ENCODE measurements at regions not wholly inside any gene's neighbourhood (a gene's known extent, or its start where the extent isn't known, plus 50 kb on each side); places are given as distances from the start of the nearest gene placed in this dataset.

DNA sequence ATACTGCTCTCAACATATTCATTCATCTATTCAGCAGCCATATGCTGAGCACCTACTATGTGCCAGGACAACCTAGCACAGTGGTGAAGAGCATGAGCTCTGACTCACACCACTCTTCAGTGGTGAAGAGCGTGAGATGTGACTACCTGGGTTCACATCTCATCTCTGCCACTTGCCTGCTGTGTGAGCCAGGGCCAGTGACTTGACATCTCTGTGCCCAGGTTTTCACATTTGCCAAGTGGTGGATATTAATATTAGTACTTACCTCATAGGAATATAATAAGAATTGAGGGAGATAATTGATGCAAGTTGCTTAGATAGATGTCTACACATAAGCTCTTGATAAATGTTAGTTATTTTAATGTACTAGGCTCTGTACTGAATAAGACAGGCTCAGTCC is 488.9 kb downstream of the PTPRU start:
- Histone ChIP-seq H2AFZ (ENCODE audit: control insufficient read depth, low read length) (no peak overlapping the region), H3K27me3 (ENCODE audit: control insufficient read depth, extremely low read depth, insufficient read depth, low read length) (no peaks in the 10 kb centered on the region), H3K4me1 (ENCODE audit: control insufficient read depth, extremely low read depth, insufficient read depth, low read length) (no peaks in the 10 kb centered on the region), H3K79me2 (ENCODE audit: control insufficient read depth, insufficient read depth, low read length) (no peaks in the 10 kb centered on the region), H3K4me2 (ENCODE audit: control insufficient read depth, extremely low read depth, insufficient read depth, low read depth, low read length) (no peak overlapping the region), H3K9me3 (ENCODE audit: control insufficient read depth, low read depth, low read length) (peaks cover 15% of the 10 kb centered on the region), H3K36me3 (ENCODE audit: control insufficient read depth in 2 of 2, extremely low read depth in 1 of 2, insufficient read depth in 2 of 2, low read length in 2 of 2) (no peaks in the 10 kb centered on the region), H3K27ac (ENCODE audit: control insufficient read depth, insufficient read depth, low read length) (no peak overlapping the region), H3K9ac (ENCODE audit: control insufficient read depth, extremely low read depth, insufficient read depth, low read length) (no peak overlapping the region), H3K9me1 (ENCODE audit: control insufficient read depth, extremely low read depth, insufficient read depth, low read length) (no peaks in the 10 kb centered on the region), H4K20me1 (ENCODE audit: control insufficient read depth, extremely low read depth, insufficient read depth, low read length) (no peaks in the 10 kb centered on the region), H3K4me3 (ENCODE audit: control insufficient read depth in 2 of 3, extremely low read depth in 1 of 3, insufficient read depth in 2 of 3, low read depth in 1 of 3, low read length in 3 of 3) (no peak overlapping the region)
- no peak for TF ChIP-seq EZH2 (IDR thresholded peaks at IDR 0.05; ENCODE audit: low read length)
- TF ChIP-seq, protein P1, sequence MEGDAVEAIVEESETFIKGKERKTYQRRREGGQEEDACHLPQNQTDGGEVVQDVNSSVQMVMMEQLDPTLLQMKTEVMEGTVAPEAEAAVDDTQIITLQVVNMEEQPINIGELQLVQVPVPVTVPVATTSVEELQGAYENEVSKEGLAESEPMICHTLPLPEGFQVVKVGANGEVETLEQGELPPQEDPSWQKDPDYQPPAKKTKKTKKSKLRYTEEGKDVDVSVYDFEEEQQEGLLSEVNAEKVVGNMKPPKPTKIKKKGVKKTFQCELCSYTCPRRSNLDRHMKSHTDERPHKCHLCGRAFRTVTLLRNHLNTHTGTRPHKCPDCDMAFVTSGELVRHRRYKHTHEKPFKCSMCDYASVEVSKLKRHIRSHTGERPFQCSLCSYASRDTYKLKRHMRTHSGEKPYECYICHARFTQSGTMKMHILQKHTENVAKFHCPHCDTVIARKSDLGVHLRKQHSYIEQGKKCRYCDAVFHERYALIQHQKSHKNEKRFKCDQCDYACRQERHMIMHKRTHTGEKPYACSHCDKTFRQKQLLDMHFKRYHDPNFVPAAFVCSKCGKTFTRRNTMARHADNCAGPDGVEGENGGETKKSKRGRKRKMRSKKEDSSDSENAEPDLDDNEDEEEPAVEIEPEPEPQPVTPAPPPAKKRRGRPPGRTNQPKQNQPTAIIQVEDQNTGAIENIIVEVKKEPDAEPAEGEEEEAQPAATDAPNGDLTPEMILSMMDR (optimal IDR thresholded peaks at IDR 0.05 in 1 of 3, IDR thresholded peaks at IDR 0.05 in 1 of 3, conservative IDR thresholded peaks at IDR 0.05 in 1 of 3; ENCODE audit: extremely low read depth in 1 of 3, insufficient read depth in 2 of 3, low read length in 3 of 3) = no peak
- dilution Hi-C loops (cut with MboI; ENCODE audit: extremely low pct_ligation_motif_present, low sequenced_read_pairs) = no loop called here
- no peak for FAIRE-seq
- no peak for DNase-seq (ENCODE audit: low read depth, low spot score)

- Histone ChIP-seq H3K4me3 (ENCODE audit: control insufficient read depth in 2 of 3, extremely low read depth in 1 of 3, insufficient read depth in 2 of 3, low read depth in 1 of 3, low read length in 3 of 3) (no peak overlapping the region), H3K27me3 (ENCODE audit: control insufficient read depth, extremely low read depth, insufficient read depth, low read length) (no peaks in the 10 kb centered on the region), H3K36me3 (ENCODE audit: control insufficient read depth in 2 of 2, extremely low read depth in 1 of 2, insufficient read depth in 2 of 2, low read length in 2 of 2) (no peaks in the 10 kb centered on the region), H2AFZ (ENCODE audit: control insufficient read depth, low read length) (no peak overlapping the region), H3K9me3 (ENCODE audit: control insufficient read depth, low read depth, low read length) (peaks cover 15% of the 10 kb centered on the region), H3K27ac (ENCODE audit: control insufficient read depth, insufficient read depth, low read length) (no peak overlapping the region), H4K20me1 (ENCODE audit: control insufficient read depth, extremely low read depth, insufficient read depth, low read length) (no peaks in the 10 kb centered on the region), H3K9ac (ENCODE audit: control insufficient read depth, extremely low read depth, insufficient read depth, low read length) (no peak overlapping the region), H3K9me1 (ENCODE audit: control insufficient read depth, extremely low read depth, insufficient read depth, low read length) (no peaks in the 10 kb centered on the region), H3K79me2 (ENCODE audit: control insufficient read depth, insufficient read depth, low read length) (no peaks in the 10 kb centered on the region), H3K4me2 (ENCODE audit: control insufficient read depth, extremely low read depth, insufficient read depth, low read depth, low read length) (no peak overlapping the region), H3K4me1 (ENCODE audit: control insufficient read depth, extremely low read depth, insufficient read depth, low read length) (no peaks in the 10 kb centered on the region)
- TF ChIP-seq, protein P1 (optimal IDR thresholded peaks at IDR 0.05 in 1 of 3, IDR thresholded peaks at IDR 0.05 in 1 of 3, conservative IDR thresholded peaks at IDR 0.05 in 1 of 3; ENCODE audit: extremely low read depth in 1 of 3, insufficient read depth in 2 of 3, low read length in 3 of 3) = no peak
- TF ChIP-seq EZH2 (IDR thresholded peaks at IDR 0.05; ENCODE audit: low read length) = no peak
- DNase-seq (ENCODE audit: low read depth, low spot score) = no peak
- dilution Hi-C loops (cut with MboI; ENCODE audit: extremely low pct_ligation_motif_present, low sequenced_read_pairs) = no loop called here
- FAIRE-seq = no peak
Measured at GRCh38 chr1:29722598-29722997, 486.3 kb downstream of the PTPRU start.

Measured in keratinocyte (primary cell).